ENCODE measurements at regions not wholly inside any gene's neighbourhood (a gene's known extent, or its start where the extent isn't known, plus 50 kb on each side); places are given as distances from the start of the nearest gene placed in this dataset.

- TF ChIP-seq FOS (IDR thresholded peaks at IDR 0.05; ENCODE audit: low read depth, low read length) (no peak), CTCF (conservative IDR thresholded peaks at IDR 0.05; ENCODE audit: low read depth, low read length) (no peak), RFX5 (IDR thresholded peaks at IDR 0.05; ENCODE audit: low read depth, low read length) (no peak), RAD21 (IDR thresholded peaks at IDR 0.05; ENCODE audit: low read length) (no peak), POLR2A (IDR thresholded peaks at IDR 0.05; ENCODE audit: low read depth, low read length) (no peak), CHD1 (IDR thresholded peaks at IDR 0.05; ENCODE audit: low read depth, low read length) (no peak), MAFK (IDR thresholded peaks at IDR 0.05; ENCODE audit: low read depth, low read length) (no peak), RCOR1 (IDR thresholded peaks at IDR 0.05; ENCODE audit: insufficient replicate concordance, low read length) (no peak), BHLHE40 (IDR thresholded peaks at IDR 0.05; ENCODE audit: low read depth, low read length) (no peak)
Observed at GRCh38 chr5:36392818-36393217, 91.1 kb upstream of the RANBP3L start.

All from IMR-90 (cell line).